CD4-positive, alpha-beta T cell treated with Interleukin-15 for 1 hour (primary cell): ENCODE measurements at regions not wholly inside any gene's neighbourhood (a gene's known extent, or its start where the extent isn't known, plus 50 kb on each side); places are given as distances from the start of the nearest gene placed in this dataset.

ENCODE experiments used
- DNase-seq: peaks from one replicate; pipeline ENCODE4 v3.0.0-alpha.2; 2020

DNA sequence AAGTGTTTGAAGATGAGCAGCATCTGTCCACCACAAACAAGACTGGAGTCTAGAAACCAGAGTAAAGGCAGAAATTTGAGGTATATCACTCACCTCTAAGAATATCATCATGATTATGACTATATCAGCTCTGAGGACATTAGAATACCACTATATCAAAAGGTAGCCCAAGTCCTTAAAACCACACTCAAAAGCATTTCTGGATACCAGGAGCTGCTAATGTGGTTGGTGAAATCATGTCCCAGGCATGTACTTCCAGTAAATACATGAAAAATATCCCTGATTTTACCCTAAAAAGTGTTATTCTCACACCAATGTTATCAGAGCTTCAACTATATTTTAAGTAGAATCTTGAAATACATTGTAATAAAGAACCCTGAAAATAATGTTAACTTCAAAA is 136.3 kb upstream of the SMAD1 start:
- no peak for DNase-seq

DNA sequence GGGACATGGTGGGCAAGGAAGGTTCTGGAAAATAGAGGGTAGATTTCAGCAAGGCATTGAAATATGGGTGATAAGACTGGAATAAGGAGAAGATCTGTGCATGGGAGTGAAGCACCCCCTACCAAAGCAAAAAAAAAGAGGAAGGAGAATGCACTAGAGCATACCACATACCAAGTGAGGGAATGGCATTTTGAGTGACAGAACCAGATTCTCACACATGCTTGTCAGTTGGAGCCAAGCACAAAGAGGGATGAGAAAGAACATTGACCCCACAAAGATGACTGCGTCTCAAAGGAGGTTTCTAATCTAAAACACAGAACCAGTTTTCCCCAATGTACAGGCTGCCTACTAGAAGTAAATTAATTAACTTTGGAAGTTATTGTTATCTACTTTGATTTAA is 140.3 kb upstream of the SMAD1 start:
- no peak for DNase-seq

GRCh38 chr4:145340071-145340675 is 141.5 kb upstream of the SMAD1 start:
- DNase-seq, result no peak

- no peak for DNase-seq
These were observed 142.5 kb upstream of the SMAD1 start for GRCh38 chr4:145339075-145339725.

DNA sequence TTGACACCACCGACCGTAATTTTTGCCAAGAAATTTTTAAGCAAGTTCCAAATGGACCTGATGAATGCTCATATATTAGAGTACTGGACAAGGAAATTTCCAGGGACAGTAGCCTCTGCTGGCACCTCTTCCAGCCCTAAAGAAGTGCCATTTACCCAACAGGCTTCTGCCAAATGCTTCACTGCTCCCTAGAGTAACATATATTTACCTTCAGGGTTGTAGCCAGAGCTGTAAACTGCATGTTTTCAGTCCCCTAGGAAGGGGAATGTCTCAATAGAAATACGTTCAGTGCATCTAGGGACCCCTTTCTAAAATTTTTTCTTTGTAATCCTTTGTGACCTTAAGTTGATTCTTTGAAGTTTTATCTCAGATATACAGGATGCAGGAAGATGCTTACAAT is 143.1 kb upstream of the SMAD1 start:
- no peak for DNase-seq

GRCh38 chr4:145337391-145337790 is 144.3 kb upstream of the SMAD1 start:
- DNase-seq, result no peak

DNA sequence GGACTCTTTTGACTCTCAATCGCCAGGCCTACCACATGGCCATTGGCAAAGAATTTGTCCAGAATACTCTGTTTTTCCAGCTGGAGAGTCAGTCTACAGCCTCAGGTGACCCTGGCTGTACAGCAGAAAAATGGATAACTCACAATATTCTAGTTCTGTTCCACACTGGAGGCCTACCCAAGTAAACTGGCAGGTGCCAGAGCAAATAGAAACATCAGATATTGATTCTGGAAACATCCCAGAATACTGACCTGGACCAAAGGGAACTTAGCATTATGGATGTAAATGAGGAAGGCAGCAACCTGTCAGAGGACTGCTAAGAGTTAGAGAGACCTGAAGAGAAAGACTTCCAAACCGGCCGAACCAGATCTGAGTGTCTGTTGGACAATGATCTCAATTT is 147.9 kb upstream of the SMAD1 start:
- no peak for DNase-seq

DNA sequence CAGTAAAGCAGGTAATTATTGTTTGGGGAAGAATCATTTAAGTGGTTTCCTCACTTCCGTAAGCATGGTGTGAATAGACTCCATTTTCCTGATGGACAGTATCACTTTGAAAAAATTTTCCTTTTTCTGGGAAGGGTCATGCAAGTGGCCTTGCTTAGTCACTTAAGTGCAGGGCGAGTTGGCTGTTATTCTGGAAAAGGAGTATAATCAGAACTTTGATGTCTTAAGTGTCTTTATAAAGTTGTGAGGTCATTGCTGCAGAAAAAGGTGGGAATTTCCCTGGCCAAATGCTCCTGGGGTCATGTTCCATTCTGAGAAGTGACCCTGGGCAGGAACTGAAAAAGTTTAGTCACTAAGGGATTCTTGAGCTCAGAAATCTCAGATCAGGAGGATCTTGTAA is 146.1 kb upstream of the OTUD4 start:
- no peak for DNase-seq

DNA sequence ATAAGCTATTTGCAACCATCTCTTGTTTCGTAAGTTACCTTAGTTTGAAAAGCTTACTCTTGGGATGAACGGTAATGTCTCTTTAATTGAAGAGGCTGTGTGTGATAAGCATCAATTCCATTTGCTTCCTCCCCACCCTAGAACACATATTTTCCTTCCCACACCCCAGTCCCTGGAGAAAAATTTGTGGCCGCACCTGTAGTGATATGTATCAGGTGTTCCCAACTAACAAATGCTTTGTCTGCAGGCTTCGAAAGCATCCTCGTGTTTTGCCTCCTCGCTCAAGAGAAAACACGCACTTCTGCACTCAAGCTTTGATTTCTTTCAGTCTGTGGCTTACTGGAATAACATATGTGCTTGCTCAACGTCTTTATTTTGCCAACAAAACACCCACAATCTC is 143.8 kb upstream of the OTUD4 start:
- no peak for DNase-seq

DNA sequence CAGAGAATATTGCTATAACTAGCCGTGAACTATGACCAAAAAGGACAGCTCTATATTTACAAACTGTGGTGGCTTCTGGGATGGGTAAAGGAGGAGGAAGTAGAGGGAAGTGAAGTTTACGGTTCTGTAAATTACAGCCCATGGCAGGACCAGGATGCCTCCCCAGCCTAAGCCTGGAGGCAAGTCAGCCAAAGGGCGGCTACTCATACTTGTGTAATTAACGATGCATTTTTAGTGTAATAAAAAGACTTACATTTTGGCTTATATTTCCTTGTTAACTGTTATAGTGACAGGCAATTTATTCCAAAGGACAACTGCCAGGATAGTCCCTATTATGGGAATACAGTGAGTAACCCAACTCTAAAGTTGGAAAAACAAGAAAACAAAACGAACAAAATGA is 139.9 kb upstream of the OTUD4 start:
- no peak for DNase-seq

- DNase-seq, result no peak
These were observed 139.4 kb upstream of the OTUD4 start for GRCh38 chr4:145319751-145320150.

DNA sequence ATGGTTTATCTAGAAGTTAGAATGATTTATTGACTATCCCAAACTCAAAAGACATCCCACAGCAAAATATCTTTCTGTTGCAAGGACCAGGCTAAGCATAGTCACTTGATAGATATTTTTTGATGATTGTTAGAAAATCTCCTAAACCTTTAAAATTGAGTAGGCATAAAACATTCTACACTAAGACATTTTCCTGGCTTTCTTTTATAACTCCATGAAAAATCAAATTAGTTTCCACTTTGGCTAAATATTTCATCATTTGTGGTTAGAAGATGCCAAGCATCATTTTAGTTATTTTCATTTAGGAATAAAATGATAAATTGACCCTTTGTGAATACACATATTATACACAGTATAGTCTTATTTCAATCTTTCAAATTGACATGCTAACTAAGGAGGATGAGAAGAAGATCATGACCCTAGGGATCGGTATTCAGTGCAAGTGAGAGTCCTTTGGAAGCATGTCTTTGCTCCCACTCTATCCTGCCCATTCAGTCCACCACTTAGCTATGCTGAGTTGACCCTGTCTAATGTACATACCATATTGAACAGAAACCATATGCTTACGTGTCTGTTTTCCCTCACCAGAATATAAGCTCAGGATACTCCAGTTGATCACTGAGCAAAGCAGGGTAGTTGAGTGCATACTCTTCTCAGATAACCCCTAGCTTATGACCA is 136.6 kb upstream of the OTUD4 start:
- DNase-seq, result no peak

DNA sequence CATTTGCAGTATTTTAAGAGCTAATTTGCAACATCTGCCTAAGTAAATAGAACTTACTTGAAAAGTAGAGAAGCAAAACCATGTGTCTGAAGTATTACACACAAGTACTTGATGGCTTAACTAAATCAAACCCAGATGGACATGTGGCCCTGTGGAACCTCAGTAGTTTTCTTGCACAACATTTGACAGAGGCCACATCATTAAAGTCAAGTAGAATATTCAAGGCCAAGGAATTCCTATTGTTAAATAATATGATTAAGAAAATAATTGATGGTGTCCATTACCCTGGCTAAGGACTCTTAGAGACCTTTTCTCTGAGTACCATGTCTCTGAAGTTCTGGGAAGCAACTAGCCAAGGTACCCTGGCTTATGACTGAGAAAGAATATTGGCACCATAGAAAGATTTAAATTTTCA is 135.4 kb upstream of the OTUD4 start:
- no peak for DNase-seq

GRCh38 chr4:145308598-145308997 is 128.2 kb upstream of the OTUD4 start:
- DNase-seq, result no peak

GRCh38 chr4:145307763-145308430 is 127.5 kb upstream of the OTUD4 start:
- DNase-seq, result no peak

DNA sequence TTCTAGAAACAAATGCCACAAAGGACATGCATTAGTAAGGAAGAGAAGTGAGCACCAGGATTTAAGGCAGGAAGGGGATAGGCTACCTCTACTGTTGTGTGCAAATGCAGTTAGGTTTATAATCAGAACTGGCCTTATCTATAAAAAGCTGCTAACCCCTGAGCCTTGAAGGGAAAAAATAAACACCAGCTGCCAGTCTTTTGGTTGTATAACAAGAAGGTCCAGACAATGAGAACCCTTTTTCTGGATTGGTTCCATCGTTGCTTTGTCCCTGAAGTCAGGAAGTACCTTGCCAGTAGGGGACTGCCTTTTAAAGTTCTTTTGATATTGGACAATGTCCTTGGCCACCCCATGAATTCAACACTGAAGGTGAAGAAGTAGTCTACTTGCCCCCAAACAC is 126.7 kb upstream of the OTUD4 start:
- DNase-seq, result no peak

GRCh38 chr4:145302725-145303124 is 122.3 kb upstream of the OTUD4 start:
- no peak for DNase-seq

GRCh38 chr4:145301386-145302080 is 121.1 kb upstream of the OTUD4 start:
- no peak for DNase-seq

DNA sequence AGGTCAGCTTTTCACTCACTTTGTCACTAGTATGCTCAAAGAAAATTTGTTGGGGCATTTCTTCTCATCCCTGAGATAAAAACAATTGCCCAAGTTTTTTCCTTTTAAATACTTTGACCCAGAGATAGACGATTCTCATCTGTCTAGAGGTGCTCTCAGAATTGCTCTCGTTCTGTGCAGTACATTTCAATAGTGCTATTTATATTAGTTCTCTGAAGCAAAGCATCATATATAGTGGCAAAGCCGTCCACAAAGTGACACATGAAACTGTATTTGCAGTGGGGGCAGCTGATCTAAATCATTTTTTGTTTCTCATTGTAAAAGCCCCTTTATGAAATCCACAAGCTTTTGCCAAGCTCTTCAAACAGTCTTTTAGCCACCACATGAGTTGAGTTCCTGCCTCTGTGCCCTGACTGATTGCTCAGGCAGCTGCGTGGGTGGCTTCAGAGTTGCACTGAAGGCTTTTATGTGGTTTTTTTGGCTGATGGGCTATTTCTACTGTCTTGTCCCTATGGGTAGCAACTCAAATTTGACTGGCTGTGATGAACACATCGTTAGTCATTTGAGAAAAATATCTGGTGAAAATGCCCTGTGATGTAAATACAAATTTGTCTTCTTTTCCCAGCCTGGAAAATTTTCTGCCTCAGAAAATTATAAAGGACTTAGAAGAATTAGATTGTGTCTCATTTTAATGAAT is 119.1 kb upstream of the OTUD4 start:
- peak; percentile 18 for DNase-seq

GRCh38 chr4:145298885-145299284 is 118.5 kb upstream of the OTUD4 start:
- DNase-seq, result no peak

DNA sequence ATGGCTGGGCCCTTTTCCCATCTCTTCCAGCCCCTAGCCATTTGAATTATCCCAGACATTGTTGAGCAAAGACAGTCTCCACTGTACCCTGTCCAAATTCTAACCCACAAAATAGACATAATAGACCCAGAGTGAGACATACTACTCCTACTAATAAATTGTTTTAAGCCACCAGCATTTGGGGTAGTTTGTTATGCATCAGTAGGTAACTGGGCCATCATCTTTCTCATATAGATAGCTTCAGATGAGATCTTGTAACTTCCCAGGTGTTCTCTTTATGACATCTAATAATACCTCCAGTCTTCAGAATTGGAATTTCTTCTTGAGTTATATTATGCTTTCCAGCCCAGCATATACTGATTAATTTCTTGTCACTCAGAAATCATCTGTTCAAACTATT is 117.2 kb upstream of the OTUD4 start:
- no peak for DNase-seq

DNA sequence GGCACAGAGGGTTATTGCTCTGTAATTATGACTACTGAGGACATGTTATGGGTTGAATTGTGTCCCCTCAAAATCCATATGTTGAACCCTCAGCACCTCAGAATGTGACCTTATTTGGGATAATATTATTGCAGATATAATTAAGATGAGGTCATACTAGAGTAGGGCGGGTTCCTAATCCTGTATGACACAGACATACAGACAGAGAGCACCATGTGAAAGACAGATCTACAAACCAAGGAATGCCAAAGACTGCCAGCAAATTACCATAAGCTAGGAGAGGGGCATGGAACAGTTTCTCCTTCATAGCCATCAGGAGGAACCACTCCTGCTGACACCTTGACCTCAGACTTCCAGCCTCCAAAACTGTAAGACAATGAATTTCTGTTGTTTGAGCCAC is 115.2 kb upstream of the OTUD4 start:
- no peak for DNase-seq

DNA sequence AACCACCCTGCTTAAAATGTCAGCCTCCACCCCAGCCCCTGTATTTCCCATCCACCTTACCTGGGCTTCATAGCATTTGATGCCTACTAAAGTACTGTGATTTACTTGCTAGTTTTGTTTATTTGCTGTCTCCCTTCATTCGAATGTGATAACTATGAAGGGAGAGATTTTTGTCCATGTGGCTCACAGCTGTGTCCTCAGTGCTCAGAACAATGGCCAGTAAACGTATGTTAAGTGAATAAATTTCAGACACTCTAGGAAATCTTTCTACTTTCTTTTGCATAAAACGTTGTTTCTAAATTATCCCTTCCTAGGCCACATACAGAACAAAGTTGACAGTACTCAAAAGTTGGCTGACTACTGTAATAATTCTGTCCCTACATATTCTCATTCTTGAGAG is 114.7 kb upstream of the OTUD4 start:
- no peak for DNase-seq
